HG03432 (cell line): ENCODE measurements at regions not wholly inside any gene's neighbourhood (a gene's known extent, or its start where the extent isn't known, plus 50 kb on each side); places are given as distances from the start of the nearest gene placed in this dataset.

Source experiments
- ATAC-seq: cut with Tn5 transposase; IDR thresholded peaks from one replicate; pipeline ENCODE4 v1.9.1; 2021; ENCODE audit warnings: mild to moderate bottlenecking, moderate library complexity; ENCODE audit not compliant: unreplicated experiment

DNA sequence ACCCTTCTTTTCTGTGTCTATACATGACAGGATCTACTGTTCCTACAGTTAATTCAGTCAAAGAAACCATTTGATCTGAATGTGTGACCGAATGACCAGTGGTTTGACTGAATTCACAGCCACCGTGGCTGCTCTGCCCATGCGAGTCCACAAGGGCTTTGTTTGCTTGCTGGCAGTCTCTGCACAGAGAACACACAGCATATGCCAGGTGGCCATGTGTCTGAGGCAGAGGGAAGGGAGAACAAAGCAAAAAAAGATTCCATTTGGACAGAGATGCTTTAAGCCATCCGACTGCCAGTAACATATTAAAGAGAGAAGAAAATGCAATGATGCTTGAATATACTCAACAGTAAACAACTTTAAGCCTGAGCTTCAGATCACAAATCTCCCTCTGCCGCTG, 737.8 kb upstream of the CXADR start:
- no peak for ATAC-seq

DNA sequence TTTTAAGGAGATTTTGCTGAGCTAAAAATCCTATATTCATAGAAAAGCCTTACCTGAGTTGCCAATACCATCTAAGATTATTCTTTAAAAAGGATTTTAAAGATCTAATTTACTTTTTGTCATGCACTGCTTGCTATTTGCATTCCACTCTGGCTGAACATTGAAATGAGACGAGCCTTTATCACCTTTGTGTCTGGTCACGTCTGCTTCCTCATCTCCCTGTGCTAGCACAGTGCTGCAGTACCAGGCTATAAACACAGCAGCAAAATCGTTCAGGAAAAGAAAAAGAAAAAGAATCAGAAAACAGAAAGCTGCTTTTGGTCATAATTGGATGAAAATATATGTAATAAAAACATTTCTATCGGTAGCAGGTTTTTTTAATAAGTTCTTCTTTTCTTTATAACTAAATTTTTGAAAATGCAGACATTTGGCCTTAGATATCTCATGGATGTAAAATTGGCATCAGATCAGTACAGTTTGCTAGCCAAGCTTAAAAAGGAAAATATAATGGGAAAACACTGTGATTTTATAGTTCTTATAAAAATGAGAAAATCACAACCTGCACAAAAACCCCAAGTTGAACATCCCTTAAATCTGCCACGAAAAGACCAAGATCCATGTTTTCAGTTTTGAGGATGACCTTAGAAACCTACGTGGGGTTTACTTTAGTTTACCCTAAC, 735.7 kb upstream of the CXADR start:
- ATAC-seq = no peak

DNA sequence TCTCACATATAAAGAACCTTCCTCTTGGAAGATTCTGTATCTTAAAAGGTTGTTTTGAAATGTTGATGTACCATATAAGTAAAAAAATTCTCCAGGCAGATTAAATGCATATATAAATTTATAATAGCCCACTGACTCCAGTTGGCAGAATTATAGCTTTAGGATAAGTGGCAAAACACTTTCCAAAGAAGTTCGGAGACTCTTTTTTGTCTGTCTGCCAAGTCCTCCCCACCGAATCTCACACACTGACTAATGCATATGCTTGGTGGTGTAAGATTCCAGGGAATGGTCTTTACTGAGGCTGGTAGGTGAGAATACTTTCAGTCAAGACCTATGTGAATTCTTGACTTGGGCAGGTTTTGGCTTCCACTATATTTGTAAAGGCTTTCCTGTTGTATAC, 724.3 kb upstream of the CXADR start:
- no peak for ATAC-seq

DNA sequence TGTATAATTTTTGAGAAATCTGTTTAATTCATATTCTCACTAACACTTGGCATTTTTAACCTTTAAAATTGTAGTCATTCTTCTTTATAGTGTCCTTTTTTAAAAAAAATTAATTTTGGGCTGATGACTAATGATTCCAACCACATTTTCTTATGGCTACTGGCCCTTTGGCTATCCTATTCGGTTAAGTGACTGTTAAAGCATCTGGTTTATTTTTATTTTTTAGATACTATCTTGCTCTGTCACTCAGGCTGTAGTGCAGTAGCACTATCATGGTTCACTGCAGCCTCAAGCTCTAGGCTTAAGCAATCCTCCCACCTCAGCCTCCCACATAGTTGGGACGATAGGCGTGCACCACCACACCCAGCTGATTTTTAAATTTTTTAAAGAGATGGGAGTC, 723.2 kb upstream of the CXADR start:
- ATAC-seq = no peak

DNA sequence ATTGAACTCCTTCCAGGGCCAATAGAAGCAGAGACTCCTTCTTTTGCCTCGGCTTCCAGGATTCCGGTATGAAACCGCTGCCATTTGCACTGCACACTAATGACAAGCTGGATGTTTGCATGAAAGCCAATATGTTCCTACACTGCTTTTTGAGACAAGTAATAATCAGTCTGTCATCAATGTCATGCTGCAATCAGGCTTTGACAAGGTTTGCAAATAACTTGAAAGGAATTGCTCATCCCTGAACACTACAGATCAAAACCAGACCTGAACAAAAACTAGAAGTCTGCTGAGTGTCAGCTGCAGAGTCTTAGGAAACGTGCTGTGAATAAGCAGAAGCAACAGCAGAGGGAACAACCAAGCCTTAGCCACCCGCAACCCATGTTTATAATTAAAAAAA, 720.7 kb upstream of the CXADR start:
- no peak for ATAC-seq

DNA sequence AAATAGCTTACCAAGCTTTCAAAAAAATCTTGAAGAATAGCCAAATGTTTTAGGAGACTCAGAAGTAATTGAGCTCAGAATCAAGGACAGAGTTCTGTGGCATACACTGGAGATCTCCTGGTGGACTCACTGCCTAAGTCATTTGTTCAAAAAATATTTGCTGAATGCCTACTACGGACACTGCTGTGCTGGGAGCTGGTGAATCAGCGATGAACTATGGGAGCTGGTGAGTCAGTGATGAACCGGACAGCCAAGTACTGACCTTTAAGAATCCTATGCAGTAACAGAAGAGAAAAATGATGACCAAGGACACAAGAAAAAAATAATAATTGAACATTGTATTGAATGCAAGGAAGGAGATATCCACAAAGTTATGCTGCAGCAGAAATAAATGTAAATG, 717.9 kb upstream of the CXADR start:
- ATAC-seq = no peak

DNA sequence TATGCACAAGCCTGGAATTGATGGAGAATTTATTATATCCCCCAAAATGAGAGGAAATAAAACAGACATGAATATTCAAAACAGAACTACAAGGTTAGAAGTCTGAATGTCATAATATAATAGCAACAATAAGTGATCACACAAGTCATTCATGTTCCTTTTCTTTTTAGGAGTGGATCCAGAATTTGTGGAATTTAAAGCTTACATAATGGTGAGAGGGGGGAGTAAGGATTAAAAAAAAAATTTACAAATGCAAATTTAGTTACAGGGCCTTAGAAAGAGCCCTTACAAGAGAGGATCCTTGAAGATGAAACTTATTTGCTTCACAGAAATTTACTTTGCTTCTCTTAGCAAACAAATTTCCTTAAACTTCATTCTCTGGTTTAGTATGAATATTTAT, 716.1 kb upstream of the CXADR start:
- no peak for ATAC-seq

DNA sequence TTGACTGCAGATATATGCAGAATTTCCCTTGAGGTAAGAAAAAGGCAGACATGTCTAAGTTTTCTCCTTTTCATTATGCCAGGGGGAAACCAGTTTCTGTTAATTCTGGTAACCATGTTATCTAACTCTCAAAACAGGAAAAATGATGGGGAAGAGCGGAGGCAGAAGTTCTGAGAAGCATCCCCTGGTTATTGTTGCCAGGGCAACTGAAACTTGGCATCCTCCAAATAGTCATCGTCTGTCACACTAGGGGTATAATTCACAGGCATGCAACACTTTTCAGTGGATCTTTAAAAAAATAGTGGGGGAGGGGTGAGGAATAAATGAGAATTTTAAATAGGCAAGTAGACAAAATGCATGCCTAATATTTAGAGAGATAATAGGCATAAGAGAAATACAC, 715.3 kb upstream of the CXADR start:
- no peak for ATAC-seq

DNA sequence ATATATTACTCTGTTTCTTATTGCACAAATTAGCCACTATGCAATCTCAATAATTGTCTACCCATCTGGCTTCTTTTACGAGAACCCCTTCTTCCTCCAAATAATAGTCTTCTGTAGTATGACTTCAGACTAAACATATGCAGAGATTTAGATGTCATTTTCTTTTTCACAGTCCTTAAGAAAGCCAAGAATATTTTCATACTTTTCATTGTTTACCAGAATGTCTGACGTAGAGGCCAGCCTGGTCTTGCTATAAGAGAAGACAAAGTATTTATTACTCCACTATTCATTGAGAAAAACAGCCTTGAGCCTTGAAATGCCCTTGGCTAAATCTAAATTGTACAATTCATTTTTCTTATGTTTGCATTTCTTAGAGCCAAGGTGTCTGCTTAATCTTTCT, 714.9 kb upstream of the CXADR start:
- no peak for ATAC-seq

DNA sequence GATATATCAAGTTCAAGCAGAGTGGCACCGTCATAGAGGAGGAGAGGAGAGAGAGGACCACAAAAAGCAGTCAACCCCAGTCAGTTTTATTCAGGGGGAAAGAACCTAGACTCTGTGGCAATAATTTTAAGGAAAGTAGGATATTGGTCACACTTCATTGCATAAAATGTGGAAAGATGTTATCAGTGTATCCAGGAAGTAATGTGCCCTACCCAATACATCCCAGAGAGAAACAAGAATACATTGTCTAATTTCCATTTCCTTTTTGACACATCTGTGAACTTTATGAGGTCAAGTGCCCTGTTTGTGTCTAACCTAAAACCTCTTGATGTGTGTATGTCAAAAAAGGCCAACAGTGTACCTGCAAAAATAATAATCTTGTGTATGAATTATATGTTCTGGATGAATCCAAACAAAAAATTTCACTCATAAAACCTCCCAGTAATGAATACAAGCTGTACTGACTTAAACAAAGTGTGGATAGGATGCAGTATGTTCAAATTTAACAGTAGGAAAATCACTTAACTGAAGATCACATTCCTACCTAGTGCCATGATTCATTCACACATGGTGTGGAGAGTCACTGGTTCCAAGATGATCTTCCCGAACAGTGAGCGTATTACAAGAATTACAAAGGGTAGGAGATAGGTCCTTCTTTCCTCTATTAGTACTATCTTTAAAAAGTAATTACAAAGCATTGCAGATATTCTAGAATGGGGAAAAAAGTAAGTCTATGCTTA, 712.1 kb upstream of the CXADR start:
- ATAC-seq = no peak

DNA sequence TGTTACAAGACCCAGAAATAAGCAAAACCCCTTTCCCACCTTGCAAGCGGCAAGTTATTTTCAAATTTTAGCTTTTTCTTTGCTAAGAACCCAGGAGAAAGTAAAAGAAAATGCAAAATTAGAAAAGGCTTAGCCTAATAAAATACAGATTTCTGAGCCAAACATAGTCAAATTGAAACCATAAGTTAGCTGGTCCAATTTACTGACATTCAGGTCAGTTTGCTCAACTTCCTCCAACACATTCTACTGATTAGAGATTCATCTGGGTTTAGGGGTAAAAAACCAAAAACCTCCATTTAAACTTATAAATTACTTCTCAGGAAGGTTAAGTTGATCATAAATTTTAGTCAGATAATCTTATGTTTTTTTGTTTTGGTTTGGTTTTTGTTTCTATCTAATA, 701.8 kb upstream of the CXADR start:
- no peak for ATAC-seq

DNA sequence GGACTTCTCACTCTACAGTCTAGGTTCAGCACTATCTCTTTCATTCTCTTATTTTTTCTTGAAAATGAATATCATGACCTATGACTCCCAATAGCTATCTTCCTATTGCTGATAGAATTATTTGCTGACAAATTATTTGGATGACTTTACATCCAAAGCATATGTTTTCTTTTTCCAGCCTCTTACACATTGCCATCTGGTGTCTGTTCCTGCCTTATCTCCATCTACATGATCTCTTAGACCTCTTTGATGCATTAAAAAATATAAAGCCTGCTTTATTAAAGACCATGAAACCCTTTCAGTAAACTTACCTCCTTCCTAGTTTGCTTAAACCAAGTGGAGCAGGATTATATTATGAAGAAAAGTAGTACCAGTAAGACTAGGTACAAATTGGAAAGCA, 700.9 kb upstream of the CXADR start:
- no peak for ATAC-seq

DNA sequence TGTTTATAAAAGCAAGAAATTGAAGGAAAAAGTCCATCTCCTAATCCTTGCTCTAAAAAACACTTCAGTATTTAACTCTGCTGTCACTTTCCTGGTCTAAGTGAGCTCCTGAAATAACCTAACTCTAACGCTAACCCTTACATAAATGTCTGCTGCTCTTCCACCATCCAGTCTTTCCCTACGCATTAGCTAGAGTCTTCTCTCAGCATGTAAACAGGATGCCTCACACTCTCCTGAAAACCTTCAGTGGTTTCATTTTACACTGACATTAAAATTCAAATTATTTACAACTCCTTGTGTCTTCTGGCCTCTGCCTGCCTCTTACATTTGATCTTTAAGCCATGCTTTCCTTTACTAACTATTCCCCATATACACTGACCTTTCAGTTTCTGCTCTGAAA, 697.6 kb upstream of the CXADR start:
- no peak for ATAC-seq

DNA sequence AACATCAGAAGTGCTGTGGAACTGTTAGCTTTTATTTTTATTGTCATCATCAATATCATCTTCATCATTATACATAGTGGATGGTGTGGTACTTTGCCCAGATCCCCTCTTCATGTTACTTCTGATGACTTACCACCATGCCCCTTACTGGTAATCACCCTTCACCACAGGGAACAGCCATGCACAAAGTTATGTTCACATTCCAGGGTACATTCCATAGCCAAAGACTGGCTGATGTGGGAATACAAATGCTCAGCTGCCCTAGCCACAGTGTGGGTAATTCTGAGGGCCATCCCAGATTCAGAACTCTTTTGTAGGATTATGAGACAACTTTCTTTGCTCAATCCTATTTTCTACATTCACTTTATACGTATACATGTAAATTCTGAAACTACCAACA, 691.3 kb upstream of the CXADR start:
- ATAC-seq = no peak

DNA sequence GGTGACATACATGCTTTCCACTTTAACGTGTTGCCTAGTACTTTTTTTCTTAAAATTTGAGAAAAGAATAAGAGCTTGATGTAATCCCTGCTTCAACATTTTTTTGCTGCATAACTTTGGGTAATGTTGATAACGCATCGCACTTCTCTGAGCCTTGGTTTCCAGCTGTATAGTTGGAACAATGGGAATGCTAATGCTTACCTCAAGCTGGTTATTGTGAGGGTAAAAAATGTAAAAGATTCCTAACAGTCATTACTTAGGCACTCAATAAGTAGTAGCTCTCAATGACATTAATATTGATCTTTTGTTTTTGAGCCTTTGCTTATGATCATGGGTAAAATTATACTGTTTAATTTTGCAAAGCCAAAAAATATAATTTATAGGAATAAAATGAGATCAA, 683.3 kb upstream of the CXADR start:
- ATAC-seq = no peak

DNA sequence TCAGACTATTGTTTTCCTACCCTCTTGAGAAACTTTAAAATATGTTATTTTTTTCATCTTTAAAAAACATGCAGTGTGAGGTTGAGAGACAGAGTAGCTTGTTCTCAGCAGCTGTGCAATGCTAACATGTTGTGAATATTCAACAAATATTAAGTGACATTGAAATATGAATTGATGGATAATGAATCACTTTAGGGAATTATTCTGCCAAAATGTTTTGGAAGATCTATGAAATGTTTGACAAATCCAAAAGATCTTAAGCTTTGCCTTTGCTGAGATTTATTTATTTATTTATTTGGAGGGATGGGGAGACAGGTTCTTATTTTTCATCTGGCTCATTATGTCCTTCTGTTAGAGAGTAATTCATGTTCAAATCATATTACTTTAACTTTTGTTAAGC, 680.1 kb upstream of the CXADR start:
- no peak for ATAC-seq

DNA sequence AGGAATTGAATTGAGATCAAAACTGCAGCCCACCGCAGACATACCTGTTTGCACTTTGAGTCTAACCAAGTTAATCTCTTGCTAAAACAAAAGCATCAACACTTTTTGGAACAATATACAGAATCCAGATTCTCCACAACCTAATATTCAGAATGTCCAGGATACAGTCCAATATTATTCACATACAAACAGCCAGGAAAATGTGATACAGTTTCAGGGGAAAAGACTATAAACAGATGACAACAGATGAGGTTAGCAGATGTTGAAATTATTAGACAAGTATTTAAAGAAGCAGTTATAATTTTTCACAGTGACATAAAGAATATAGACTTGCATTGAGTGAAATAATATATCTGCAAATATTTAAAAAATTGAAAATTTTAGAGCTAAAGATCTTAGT, 678.1 kb upstream of the CXADR start:
- no peak for ATAC-seq

DNA sequence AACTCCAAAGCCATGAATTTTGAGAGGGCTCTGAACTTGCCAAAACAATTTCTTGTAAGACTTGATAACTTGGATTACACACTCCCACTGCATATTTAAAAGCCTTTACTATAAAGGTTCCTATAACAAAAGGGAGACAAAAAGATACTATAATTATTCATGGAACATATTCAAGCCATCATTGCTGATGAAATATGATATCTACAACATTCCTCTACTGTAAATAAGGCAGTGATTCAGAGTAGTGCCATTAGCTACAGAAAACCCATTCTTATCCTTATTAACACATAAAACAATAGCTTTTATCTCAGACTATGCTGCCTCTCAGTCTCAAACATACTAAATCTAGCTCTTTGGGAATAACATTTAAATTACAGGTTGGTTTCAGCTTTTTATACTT, 675.5 kb upstream of the CXADR start:
- ATAC-seq = no peak

DNA sequence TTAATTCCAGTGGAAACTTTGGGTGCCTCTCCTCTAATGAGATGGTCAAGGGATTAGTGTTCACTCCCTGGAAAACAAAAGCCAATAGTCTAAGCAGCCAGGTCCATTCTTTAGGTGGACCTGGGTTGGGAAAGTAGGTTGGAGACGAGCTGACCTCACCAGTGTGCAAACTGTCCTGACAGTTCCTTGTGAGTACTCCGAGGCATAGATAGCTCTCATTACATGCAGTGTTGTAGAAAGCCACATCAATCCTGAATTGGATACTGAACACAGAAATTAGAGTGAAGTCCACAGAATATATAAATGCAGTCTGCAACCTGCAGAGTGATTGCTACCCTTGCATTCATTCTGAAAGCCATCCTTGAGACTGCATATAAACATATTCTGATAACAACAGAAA, 675.1 kb upstream of the CXADR start:
- no peak for ATAC-seq

DNA sequence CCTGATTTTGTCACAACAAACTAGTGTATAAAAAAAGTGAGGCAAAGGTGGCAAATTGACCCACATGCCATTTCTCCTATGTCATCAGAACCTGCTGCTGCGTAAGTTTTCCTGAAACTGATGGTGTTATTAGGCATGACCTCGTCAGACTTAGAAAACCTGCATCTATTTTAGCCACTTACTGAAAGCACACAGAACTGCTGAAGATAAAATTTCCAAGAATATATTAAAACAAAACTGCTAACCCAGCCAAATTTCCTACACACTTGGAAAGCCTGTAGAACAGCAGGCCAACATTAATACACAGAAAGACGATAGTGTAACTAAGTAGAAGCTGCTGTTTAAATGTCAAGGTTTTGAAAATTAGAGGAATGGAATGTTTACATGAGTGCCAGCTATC, 674.5 kb upstream of the CXADR start:
- no peak for ATAC-seq

DNA sequence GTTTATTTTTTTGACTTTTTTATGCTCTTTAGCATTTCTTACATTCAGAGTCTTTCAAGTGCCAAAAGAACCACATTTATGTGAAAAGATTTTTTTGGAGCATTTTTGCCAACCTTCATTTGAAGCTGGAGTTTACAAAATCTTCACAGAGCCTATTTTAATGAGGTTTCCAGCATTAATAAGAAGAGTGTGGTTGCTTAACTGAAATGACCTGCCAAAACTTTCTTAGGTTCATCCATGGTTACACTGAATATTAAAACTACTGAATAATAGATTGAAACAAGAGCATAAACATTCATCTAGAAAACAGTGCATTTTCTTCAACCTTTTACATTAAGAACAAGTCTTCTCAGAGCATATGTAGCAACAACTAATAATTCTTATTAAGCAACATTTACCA, 672.3 kb upstream of the CXADR start:
- ATAC-seq = no peak

DNA sequence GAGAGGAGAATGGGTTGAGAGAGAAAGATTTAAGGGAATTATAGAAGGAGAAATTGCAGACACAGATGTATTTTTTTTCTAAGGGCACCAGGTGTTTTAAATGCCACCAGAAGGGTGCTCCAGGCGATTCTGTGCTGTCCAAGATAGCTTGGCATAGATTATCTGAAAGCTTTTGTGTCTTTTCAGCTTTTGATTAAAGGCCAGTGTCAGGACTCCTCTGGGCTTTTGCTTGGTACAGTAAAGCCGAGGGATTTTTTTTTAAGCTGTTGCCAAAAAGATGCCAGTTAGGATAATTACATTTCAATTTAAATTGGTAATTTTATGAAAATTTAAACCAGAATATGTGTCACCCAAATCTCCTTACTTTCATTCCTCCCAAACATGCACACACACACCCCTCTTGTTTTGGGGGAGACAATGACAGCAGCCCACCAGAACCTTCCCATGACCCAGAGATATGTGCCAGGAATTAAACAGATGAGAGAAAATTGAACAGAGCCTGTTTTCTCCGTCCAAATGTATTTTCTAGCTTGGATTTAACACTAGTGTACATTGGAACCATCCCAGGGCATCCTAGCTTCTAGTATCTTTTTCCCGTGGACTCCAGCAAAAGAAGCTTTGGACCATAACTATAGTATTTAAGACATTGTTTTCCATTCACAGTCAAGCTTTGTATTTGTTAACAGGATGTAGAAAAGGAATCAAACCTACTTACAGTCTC, 670.7 kb upstream of the CXADR start:
- no peak for ATAC-seq
